ENCODE measurements at regions not wholly inside any gene's neighbourhood (a gene's known extent, or its start where the extent isn't known, plus 50 kb on each side); places are given as distances from the start of the nearest gene placed in this dataset.
"Not testable (repeated sequence)": the region's sequence is repeated elsewhere in the genome, so short reads cannot be mapped to it uniquely, and the experiment has no call there.

DNA sequence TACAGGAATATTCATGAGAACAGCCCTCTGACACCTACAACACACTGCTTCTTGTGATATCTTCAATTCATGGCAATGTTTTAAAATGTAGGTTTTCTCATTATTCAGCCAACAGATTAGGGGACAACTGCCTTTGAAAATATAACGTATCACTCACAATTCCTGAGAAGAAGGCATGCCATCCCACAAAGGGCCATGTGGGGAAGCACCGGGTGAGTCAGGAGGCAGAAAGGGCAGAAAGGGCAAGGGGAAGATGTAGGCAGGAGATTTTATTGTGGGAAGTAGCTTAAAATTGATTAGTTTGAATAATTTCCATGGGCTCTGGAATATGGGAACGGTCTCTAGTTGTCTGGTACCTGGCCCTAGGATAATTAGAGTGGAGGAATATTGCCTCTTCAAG, 165.7 kb downstream of the HHIPL2 start:
- TF ChIP-seq, protein P1, sequence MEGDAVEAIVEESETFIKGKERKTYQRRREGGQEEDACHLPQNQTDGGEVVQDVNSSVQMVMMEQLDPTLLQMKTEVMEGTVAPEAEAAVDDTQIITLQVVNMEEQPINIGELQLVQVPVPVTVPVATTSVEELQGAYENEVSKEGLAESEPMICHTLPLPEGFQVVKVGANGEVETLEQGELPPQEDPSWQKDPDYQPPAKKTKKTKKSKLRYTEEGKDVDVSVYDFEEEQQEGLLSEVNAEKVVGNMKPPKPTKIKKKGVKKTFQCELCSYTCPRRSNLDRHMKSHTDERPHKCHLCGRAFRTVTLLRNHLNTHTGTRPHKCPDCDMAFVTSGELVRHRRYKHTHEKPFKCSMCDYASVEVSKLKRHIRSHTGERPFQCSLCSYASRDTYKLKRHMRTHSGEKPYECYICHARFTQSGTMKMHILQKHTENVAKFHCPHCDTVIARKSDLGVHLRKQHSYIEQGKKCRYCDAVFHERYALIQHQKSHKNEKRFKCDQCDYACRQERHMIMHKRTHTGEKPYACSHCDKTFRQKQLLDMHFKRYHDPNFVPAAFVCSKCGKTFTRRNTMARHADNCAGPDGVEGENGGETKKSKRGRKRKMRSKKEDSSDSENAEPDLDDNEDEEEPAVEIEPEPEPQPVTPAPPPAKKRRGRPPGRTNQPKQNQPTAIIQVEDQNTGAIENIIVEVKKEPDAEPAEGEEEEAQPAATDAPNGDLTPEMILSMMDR (IDR thresholded peaks at IDR 0.05; ENCODE audit: insufficient read depth, low read depth, low read length, missing control alignments), result no peak
- no peak for DNase-seq (ENCODE audit: low read depth)
- H3K4me3 ChIP-seq (ENCODE audit: low read length), result no peak overlapping the region

DNA sequence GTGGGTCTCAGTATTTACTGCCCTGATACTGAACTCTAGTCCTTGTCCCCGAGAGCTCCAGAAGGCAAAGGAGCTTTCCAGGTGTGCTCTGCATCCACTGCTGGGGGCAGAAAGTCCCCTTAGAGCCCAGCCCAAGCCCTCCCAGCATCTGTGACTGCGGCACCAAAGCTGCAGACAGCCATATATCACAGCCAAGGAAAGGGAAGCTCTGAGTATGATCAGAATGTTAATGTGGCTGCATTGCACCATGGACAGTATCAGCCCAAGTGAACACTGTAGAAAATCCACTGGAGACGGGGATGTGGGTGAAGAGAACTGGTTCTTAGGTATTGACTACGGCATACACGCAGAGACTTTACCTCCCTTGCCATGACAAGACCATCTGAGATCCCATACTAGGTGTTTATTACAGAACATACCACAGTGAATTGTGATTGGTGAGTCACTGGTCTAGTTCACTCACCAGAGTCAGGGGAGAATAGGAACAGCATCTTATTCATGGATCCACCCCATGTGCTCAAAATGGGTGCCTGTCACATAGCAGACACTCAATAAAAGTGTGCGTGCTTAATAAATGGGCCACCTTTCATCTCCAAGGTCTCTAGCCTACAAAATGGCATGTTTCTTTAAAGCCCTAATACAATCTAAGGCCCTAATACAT, 170.3 kb downstream of the HHIPL2 start:
- TF ChIP-seq, protein P1 (IDR thresholded peaks at IDR 0.05; ENCODE audit: insufficient read depth, low read depth, low read length, missing control alignments), result no peak
- DNase-seq (ENCODE audit: low read depth), result no peak
- H3K4me3 ChIP-seq (ENCODE audit: low read length), result no peak overlapping the region

DNA sequence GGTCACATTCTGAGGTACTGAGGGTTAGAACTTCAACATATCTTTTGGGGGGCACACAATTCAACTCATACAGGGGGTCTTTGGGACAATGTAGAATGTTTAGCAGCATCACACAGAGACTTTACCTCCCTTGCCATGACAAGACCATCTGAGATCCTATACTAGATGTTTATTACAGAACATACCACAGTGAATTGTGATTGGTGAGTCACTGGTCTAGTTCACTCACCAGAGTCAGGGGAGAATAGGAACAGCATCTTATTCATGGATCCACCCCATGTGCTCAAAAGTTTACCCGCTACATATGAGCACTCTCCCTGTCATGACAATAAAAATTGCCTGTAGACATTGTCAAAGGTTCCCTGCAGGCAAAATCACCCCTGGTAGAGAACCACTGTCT, 171.1 kb downstream of the HHIPL2 start:
- not testable (repeated sequence) for DNase-seq (ENCODE audit: low read depth); H3K4me3 ChIP-seq (ENCODE audit: low read length)

DNA sequence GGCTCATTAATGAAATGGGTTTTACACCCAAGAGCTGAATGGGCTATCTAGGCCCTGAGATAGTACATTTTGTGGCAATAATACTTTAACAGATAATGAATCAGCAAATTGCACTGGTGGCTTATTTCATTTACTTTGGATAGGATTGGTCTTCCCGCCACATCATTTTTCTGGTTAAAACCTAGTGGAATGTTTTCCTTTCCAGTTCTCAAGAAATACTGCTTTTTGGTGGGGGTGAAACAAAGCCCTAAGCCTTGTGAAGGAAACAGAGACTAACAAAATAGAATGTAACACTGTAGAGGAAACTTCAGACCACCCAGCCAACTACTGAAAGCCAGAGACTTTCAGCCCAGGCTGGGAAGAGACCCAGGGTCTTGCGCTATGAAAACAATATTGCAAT, 172.2 kb downstream of the HHIPL2 start:
- H3K4me3 ChIP-seq (ENCODE audit: low read length), result no peak overlapping the region
- TF ChIP-seq, protein P1 (IDR thresholded peaks at IDR 0.05; ENCODE audit: insufficient read depth, low read depth, low read length, missing control alignments), result no peak
- DNase-seq (ENCODE audit: low read depth), result no peak

DNA sequence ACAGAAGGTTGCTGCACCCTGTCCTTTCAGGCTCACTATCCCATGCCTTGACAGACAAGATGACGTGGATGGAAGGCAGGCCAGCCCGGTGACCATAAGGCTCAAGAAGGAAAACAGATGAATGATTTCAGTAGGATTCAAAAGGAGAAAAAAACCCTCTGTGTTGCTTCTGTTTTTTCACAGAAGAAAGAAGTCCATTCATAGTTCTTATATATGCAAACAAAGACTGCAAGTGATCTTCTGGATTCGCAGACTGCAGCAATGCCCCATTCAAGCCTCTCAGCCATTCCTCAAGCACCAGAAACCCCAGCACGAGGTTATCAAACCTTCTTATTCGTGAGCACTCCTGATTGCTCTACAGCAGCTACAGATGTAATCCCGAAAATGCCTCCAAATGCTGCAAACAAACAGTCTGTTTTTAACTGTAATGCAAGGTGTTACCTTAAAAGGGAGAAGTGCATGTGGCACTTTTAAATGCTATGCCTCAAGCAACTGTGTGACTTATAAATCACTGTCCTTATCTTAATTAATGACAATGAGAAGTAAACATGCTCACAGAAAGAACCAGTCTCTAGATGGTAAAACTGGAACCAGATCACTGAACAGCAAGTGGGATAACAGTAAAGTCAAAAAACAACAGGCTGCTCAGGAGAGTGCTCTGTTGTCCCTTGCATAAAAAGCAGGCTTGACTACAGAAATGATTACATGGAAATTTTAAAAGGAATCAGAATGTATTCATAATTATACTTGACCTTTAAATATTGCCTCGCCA, 173.9 kb downstream of the HHIPL2 start:
- H3K4me3 ChIP-seq (ENCODE audit: low read length), result no peak overlapping the region
- TF ChIP-seq, protein P1 (IDR thresholded peaks at IDR 0.05; ENCODE audit: insufficient read depth, low read depth, low read length, missing control alignments), result no peak
- no peak for DNase-seq (ENCODE audit: low read depth)

DNA sequence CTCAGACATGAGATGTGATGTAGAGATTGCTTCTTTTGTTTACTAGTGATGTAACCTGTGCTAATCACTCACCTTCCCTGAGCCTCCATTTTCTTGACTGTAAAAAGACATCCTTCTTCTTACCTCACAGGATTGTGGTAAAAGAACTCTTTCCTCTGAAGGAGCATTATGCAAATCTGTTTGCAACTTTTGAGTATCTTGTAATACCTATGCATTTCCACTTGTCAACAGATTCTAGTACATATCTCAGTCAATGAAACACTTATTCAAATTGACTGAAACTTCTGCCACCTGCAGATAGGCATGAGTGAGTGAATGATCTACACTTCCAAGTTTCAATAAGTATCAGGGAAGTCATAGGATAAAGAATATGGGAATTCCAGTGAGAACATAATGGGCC, 174.7 kb downstream of the HHIPL2 start:
- DNase-seq (ENCODE audit: low read depth), result no peak
- TF ChIP-seq, protein P1 (IDR thresholded peaks at IDR 0.05; ENCODE audit: insufficient read depth, low read depth, low read length, missing control alignments), result no peak
- no peak overlapping the region for H3K4me3 ChIP-seq (ENCODE audit: low read length)

DNA sequence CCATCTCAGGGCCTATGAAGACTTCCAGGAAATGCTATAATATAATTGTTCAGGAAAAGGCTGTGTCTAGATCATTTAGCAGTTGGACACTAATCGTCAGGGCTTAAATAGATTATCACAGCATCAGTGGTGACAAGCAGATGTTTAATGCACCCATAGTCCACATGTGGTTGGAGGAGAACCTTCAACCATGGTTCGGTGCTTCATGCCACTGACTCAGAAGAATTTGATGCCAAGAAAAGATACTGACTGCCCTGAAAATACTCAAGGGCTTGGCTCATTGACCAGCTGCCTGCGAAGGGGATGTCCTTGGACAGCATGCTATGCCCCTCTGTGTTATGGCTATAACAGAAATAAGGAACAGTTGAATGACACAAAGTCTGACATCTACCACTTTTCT, 175.7 kb downstream of the HHIPL2 start:
- TF ChIP-seq, protein P1 (IDR thresholded peaks at IDR 0.05; ENCODE audit: insufficient read depth, low read depth, low read length, missing control alignments), result no peak
- H3K4me3 ChIP-seq (ENCODE audit: low read length), result no peak overlapping the region
- no peak for DNase-seq (ENCODE audit: low read depth)

Data from epithelial cell of esophagus (primary cell).